ENCODE measurements at regions not wholly inside any gene's neighbourhood (a gene's known extent, or its start where the extent isn't known, plus 50 kb on each side); places are given as distances from the start of the nearest gene placed in this dataset.
A peak's percentile ranks its signal among the peaks of the same experiment; 100 is the strongest.

DNA sequence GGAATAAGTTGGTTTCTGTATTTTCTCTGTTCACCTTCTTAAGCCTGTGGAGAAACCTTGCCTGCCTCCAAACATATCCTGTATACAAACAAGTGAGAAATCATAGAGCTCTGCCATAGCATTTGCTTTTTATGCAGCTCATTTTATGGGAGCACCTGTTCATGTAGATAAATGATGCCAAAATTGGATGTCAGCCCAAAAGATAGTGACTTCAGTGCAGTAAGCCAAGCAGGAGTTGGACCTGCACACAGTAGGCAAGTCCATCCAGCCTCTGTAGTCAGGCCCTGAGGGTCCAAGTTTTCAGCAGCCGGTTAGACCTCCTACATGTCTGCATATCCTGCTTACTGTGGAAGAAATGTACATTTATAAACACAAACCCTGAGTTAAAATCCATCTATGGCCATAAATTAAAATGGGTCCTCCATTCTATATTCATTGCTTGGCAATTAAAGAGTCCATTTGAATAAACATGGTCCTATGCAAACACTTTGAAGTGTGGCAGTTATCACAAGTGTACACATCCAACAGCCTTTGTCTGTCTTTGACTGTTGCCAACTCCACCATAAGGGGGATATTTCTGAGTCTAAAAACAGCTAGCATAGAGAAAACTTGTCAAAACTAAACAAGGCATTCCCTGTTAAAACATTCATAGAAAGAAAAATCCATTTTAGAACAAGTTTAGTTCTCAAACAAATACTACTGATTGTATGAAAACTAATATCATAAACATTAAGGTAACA lies 847.8 kb downstream of the RPS29 start:
- no peak for DNase-seq (ENCODE audit: low read depth)
- TF ChIP-seq, protein P1, sequence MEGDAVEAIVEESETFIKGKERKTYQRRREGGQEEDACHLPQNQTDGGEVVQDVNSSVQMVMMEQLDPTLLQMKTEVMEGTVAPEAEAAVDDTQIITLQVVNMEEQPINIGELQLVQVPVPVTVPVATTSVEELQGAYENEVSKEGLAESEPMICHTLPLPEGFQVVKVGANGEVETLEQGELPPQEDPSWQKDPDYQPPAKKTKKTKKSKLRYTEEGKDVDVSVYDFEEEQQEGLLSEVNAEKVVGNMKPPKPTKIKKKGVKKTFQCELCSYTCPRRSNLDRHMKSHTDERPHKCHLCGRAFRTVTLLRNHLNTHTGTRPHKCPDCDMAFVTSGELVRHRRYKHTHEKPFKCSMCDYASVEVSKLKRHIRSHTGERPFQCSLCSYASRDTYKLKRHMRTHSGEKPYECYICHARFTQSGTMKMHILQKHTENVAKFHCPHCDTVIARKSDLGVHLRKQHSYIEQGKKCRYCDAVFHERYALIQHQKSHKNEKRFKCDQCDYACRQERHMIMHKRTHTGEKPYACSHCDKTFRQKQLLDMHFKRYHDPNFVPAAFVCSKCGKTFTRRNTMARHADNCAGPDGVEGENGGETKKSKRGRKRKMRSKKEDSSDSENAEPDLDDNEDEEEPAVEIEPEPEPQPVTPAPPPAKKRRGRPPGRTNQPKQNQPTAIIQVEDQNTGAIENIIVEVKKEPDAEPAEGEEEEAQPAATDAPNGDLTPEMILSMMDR (IDR thresholded peaks at IDR 0.05; ENCODE audit: insufficient read depth, low read length): no peak
- no peak overlapping the region for H3K4me3 ChIP-seq (ENCODE audit: low read depth, low read length)

DNA sequence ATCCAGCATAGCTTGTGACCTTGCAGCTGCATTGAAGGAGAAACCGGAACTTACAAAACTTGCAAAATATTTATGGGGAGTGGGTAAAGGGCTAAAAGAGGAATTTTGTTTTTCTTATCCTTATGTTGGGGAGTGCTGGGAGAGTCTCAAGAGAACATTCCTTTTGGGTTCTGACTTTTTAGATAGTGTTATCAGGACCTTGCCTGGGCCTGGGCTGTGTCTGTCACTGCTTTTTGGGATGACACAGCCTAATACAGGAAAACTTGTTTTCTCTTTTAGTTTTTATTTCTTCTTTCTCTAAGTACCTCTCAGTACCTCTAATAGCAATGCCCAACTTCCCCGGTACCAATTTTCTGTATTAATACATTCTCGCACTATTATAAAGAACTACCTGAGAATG lies 850.6 kb downstream of the RPS29 start:
- TF ChIP-seq, protein P1 (IDR thresholded peaks at IDR 0.05; ENCODE audit: insufficient read depth, low read length): no peak
- DNase-seq (ENCODE audit: low read depth): no peak

DNA sequence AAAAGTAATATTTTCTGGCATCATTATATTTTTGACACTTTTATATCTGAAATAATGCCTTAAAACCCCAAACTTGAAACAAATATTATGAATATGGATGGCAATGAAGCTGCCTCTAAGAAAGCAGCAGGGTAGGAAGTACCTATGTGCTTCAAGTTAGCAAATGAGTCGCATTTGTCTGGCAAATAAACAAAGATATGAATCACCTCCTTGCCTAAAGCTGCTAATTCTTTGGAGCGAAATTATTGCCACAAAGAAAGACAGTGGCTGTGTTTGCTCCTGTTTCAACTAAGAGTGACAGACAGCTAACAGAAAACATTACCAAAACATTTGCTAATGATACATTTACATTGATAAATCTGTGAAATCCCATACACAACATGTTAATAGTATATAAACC lies 854.9 kb downstream of the RPS29 start:
- DNase-seq (ENCODE audit: low read depth): no peak
- no peak overlapping the region for H3K4me3 ChIP-seq (ENCODE audit: low read depth, low read length)
- TF ChIP-seq, protein P1 (IDR thresholded peaks at IDR 0.05; ENCODE audit: insufficient read depth, low read length): no peak

More for the DNA sequence above, 850.6 kb downstream of the RPS29 start:
- no peak overlapping the region for H3K4me3 ChIP-seq (ENCODE audit: low read depth, low read length)

DNA sequence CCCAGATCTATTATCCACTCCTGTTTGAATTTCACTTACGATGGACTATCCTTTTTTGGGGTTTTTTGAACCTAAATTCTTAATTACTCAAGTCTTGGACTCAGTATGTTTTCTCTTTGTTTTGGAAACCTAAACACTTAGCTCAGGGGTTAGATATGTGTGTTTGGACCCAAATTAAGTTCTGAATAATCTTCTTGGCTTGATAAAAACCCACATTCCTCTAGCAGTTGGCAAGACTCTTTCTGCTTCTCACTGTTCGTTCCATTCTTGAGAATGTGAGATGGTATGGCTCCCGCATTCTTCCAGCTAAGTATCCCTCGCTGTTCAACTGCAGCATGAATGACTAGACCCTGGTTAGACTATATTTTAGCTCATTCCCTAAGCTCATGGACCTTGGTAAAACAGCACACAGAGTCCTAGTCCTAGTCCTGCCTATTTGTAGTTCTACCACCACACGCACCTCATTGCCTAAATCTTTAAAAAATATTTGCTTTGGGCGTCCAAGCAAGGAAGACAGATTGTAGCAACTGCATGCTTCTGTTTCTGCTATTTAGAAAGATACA lies 860.0 kb downstream of the RPS29 start:
- no peak overlapping the region for H3K4me3 ChIP-seq (ENCODE audit: low read depth, low read length)
- DNase-seq (ENCODE audit: low read depth): peak; percentile 1
- TF ChIP-seq, protein P1 (IDR thresholded peaks at IDR 0.05; ENCODE audit: insufficient read depth, low read length): no peak

DNA sequence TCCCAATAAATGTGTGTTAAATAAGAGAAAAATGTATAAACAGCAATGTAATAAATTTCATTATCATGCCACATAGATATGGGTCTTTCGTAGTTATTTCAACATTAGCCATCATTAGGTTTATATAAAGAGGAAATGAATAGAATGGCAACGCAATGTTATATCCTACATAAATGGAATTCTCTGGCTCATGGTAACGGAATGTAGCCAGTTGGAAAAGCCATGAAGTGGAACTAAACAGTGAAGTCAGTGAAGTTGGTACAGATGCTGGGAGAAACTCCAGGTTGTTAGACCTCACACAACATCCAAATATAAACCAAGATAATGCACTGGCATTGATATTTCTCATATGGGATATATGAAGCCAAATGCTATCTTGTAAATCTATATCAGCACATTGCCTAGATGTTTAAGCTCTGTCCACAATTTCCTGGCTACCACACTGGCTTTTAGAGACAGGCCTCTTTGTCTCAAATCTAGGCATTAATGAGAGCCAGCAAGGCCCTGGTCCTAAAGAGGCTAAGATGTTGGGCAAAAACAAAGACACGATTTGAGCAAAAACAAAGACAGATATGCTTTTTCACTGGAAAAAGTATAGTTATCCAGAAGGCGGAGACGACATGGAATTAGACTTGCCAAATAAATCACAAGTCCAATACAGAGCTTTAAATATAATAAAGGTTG lies 861.0 kb downstream of the RPS29 start:
- TF ChIP-seq, protein P1 (IDR thresholded peaks at IDR 0.05; ENCODE audit: insufficient read depth, low read length): no peak
- DNase-seq (ENCODE audit: low read depth): peak; percentile 8
- no peak overlapping the region for H3K4me3 ChIP-seq (ENCODE audit: low read depth, low read length)

DNA sequence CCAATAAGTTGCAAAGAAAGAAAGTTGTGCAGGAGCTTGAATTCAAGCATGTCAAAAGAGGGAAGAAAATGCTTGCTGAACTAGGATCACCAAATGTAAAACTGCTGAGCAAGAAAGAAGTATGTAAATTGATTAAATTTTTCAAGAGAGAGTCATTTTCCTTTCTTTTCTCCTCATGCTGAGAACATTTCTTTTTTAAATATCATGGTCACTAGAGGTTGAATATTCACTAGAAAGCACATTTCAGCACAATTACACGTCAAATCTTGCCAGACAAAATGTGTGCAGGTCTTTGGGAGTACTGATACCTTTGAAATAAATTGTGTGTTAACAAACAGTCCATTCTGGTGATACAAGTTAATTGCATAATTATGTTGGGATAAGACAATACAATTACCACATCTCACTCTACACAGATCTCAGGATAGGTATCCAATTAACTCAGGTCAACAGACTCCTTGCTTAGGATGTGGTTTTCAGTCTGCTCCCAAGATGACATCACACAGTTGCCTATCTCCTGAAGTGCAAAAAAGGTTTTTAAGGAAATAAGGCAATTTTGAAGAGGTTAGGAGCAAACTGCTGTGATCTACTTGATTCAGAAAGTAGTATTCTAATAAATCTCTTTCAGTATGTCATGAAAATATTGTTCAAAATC lies 862.2 kb downstream of the RPS29 start:
- DNase-seq (ENCODE audit: low read depth): no peak
- H3K4me3 ChIP-seq (ENCODE audit: low read depth, low read length): no peak overlapping the region
- TF ChIP-seq, protein P1 (IDR thresholded peaks at IDR 0.05; ENCODE audit: insufficient read depth, low read length): no peak

Data from fibroblast of the aortic adventitia (primary cell).